GM12873 (cell line): ENCODE measurements at regions not wholly inside any gene's neighbourhood (a gene's known extent, or its start where the extent isn't known, plus 50 kb on each side); places are given as distances from the start of the nearest gene placed in this dataset.

Experiments used
- TF ChIP-seq, protein P1 (sequence below): IDR thresholded peaks from 2 replicates; pipeline ENCODE4 v1.5.1; 2012; ENCODE audit warnings: low read depth, mild to moderate bottlenecking, moderate library complexity, low read length, control low read depth; ENCODE audit not compliant: insufficient read depth; ENCODE audit errors: missing control alignments

DNA sequence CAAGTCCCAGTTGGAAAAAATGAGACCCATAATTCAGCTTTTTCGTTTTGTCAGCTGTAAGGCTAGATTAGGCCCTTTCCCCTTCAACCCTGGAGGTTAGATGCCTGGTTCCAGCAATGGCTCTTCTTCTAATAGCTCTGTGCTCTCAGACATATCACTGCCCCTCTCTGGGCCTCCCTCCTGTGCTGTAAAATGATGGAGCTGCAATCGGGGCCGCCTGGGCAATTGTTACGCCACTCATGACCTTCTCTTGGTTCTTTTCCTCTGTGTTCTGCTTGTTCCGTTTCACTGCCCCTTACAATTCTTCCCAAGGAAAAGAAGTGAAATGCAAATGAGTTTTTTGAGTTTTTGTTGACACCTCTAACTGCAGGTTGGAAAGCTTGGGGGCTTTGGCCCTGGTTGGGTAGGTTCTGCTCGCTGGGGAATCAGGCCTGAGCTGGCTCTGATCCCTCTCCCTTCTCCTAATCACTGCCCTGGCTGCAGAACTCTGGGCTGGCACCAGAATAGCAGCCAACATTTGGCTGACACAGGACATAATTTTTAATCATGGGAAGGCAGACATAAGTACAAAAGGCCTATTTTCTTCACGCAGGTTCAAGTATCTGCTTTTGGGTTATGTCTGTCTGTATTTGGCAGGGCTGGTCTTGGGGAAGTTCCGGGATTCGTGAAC is 110.9 kb downstream of the FOXD1 start:
- TF ChIP-seq, protein P1, sequence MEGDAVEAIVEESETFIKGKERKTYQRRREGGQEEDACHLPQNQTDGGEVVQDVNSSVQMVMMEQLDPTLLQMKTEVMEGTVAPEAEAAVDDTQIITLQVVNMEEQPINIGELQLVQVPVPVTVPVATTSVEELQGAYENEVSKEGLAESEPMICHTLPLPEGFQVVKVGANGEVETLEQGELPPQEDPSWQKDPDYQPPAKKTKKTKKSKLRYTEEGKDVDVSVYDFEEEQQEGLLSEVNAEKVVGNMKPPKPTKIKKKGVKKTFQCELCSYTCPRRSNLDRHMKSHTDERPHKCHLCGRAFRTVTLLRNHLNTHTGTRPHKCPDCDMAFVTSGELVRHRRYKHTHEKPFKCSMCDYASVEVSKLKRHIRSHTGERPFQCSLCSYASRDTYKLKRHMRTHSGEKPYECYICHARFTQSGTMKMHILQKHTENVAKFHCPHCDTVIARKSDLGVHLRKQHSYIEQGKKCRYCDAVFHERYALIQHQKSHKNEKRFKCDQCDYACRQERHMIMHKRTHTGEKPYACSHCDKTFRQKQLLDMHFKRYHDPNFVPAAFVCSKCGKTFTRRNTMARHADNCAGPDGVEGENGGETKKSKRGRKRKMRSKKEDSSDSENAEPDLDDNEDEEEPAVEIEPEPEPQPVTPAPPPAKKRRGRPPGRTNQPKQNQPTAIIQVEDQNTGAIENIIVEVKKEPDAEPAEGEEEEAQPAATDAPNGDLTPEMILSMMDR = no peak

DNA sequence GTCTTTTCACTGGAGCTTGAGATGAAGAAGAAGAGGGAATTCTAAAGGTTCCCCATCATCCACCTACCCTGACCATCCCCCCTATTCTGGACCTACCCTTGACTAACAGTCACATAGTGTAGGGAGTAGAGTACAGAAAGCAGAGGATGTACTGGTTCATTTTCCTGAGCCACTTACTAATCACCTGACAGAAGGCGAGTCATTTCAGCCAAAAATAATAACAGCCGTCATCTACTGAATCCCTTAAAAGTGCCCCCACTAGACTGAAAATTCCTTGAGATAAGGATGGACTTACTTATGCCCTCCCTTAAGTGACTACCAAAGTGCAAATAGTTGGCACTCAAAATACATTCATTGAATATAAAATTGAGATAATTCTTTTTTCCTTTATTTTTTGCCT is 112.2 kb downstream of the FOXD1 start:
- TF ChIP-seq, protein P1 = no peak

- TF ChIP-seq, protein P1 = no peak
Observed at GRCh38 chr5:73333944-73334703, 114.5 kb downstream of the FOXD1 start.

DNA sequence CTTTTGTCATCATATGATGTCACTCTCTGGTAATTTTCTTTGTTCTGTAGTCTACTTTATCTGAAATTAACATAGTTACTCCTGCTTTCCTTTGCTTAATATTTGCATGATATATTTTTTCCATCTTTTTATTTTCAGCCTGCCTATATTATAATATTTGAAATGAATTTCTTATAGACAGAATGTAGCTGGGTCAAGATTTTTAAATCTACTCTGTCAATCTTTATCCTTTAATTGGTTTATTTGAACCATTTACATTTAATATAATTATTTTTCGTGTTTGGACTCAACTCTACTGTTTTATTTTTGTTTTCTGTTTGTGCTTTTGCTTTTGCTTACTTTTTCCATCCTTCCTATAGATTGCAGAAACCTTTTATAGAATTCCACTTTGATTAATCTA is 118.0 kb downstream of the FOXD1 start:
- TF ChIP-seq, protein P1 = no peak

DNA sequence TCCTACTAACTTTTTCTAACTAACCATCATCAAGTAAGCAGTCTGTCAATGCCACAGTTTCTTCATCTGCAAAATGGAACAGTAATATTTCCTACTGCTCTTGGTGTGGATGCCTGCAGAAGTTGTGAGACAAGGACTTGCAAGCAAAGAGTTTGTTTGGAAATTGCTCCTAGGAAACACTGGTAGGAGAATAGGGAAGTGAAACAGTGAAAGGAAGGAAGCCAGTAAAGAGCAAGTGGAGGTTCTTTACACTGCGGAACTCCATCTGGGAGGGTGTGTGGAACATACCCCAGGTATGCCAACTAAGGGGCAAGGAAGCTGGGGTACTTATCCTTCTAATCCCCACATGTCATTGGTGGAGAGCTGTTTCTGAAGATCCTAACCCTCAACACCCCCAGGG is 119.9 kb downstream of the FOXD1 start:
- TF ChIP-seq, protein P1 = no peak

DNA sequence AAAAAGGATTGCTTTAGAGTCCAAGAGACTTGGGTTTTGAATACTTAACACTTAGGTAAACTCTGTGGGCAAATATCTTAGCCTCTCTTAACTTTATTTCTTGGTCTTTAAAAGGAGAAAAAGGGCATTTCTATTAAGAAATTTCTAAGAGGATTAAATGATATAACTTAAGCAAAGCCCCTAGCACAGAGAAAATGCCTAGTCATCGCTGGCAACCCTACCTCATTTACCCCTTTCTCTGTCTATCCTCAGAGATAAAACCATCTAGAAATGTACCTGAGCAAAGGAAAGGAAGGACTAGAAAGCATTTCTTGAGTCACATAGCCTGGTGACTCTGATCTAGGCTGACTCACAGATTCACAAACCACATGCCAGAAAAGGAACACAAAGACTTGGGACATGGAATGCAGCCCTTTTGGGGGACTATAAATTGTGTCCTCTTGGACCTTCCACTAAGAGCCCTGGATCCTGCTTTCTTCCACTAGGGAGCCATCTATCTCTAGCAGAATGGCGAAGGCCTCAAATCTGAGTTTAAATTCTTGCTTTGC is 120.6 kb downstream of the FOXD1 start:
- TF ChIP-seq, protein P1 = no peak

GRCh38 chr5:73325546-73325945 is 123.0 kb downstream of the FOXD1 start:
- TF ChIP-seq, protein P1 = no peak
